ENCODE measurements at regions not wholly inside any gene's neighbourhood (a gene's known extent, or its start where the extent isn't known, plus 50 kb on each side); places are given as distances from the start of the nearest gene placed in this dataset.

GRCh38 chr6:164408868-164409267 is 900.5 kb downstream of the C6orf118 start:
- Histone ChIP-seq H3K14ac (replicated peaks; ENCODE audit: low read depth, low read length) (no peak overlapping the region), H3K36me3 (ENCODE audit: control insufficient read depth, insufficient read depth, low read length) (no peaks in the 10 kb centered on the region), H2BK15ac (ENCODE audit: low read depth, low read length) (no peak overlapping the region), H3K27me3 (ENCODE audit: control insufficient read depth, insufficient read depth, low read length) (no peaks in the 10 kb centered on the region), H4K8ac (ENCODE audit: low read depth in 2 of 2, low read length in 2 of 2) (no peak overlapping the region), H2AK5ac (ENCODE audit: low read depth, low read length) (no peak overlapping the region), H3K4me1 (ENCODE audit: control insufficient read depth, insufficient read depth, low read length) (no peaks in the 10 kb centered on the region), H3K23ac (ENCODE audit: low read depth, low read length) (no peak overlapping the region), H3K4me2 (ENCODE audit: low read depth, low read length) (no peak overlapping the region), H2AFZ (replicated peaks; ENCODE audit: low read length, poor library complexity) (no peak overlapping the region), H4K5ac (ENCODE audit: low read depth, low read length) (no peak overlapping the region), H3K18ac (ENCODE audit: low read depth, low read length) (no peak overlapping the region), H4K20me1 (ENCODE audit: insufficient read depth, low read length) (no peaks in the 10 kb centered on the region), H3K79me1 (ENCODE audit: low read depth in 1 of 2, low read length in 2 of 2) (no peaks in the 10 kb centered on the region), H3K27ac (ENCODE audit: insufficient read depth, low read length) (no peak overlapping the region), H4K91ac (ENCODE audit: insufficient read depth, low read depth, low read length) (no peak overlapping the region), H2BK120ac (ENCODE audit: low read depth, low read length) (no peak overlapping the region), H3K4me3 (ENCODE audit: insufficient read depth, low read depth, low read length) (no peak overlapping the region), H3K9me1 (ENCODE audit: insufficient read depth, low read length) (no peaks in the 10 kb centered on the region), H2BK5ac (ENCODE audit: low read depth, low read length, poor library complexity, severe bottlenecking) (no peak overlapping the region), H3K9me3 (ENCODE audit: control insufficient read depth, insufficient read depth, low read length) (peaks cover 23% of the 10 kb centered on the region), H3K9ac (ENCODE audit: low read depth, low read length) (no peak overlapping the region), H3K4ac (ENCODE audit: low read depth, low read length) (no peak overlapping the region), H2BK20ac (ENCODE audit: low read depth, low read length) (no peak overlapping the region), H2AK9ac (replicated peaks; ENCODE audit: low read depth, low read length, poor library complexity) (no peak overlapping the region), H3K56ac (ENCODE audit: extremely low read depth, insufficient read depth, low read length) (no peak overlapping the region)
- TF ChIP-seq MAFK (IDR thresholded peaks at IDR 0.05; ENCODE audit: low read depth, low read length) (no peak), CHD1 (IDR thresholded peaks at IDR 0.05; ENCODE audit: low read depth, low read length) (no peak), USF2 (IDR thresholded peaks at IDR 0.05; ENCODE audit: low read depth, low read length) (no peak), RAD21 (IDR thresholded peaks at IDR 0.05; ENCODE audit: low read length) (no peak), FOS (IDR thresholded peaks at IDR 0.05; ENCODE audit: low read depth, low read length) (no peak)
- POLR2A ChIA-PET (ENCODE audit: unreplicated experiment) = no interaction called here
- ATAC-seq (ENCODE audit: low read depth) (no peak), DNase-seq (no peak)
- WGBS, 2 experiments (ENCODE audit: extremely low coverage in 2 of 2, insufficient read length in 1 of 2) = 40% methylated on average over 2 of the region's 5 CpGs; no CpG with 5 or more reads in 1 of the 2 experiments
- in situ Hi-C loops (cut with MboI; ENCODE audit: low sequenced_read_pairs) = no loop called here
- BruUV-seq (replicated peaks) = no TSS peak
- dilution Hi-C loops (cut with HindIII; ENCODE audit: low sequenced_read_pairs, unreplicated experiment) = no loop called here
- CTCF ChIA-PET = no interaction called here
- intact Hi-C loops (cut with micrococcal nuclease) = no loop called here

All from IMR-90 (cell line).